GM18861 (cell line): ENCODE measurements at regions not wholly inside any gene's neighbourhood (a gene's known extent, or its start where the extent isn't known, plus 50 kb on each side); places are given as distances from the start of the nearest gene placed in this dataset.
"Not testable (repeated sequence)": the region's sequence is repeated elsewhere in the genome, so short reads cannot be mapped to it uniquely, and the experiment has no call there.

ENCODE experiments used
- ATAC-seq: cut with Tn5 transposase; IDR thresholded peaks from one replicate; pipeline ENCODE4 v1.9.1; 2021; ENCODE audit not compliant: unreplicated experiment

- ATAC-seq, result no peak
These were observed 341.7 kb downstream of the LRRC3B start for GRCh38 chr3:26964313-26964712.

GRCh38 chr3:26964836-26965235 is 342.3 kb downstream of the LRRC3B start:
- ATAC-seq, result no peak

- no peak for ATAC-seq
These were observed 344.9 kb downstream of the LRRC3B start for GRCh38 chr3:26967501-26967900.

- ATAC-seq, result no peak
These were observed 362.1 kb downstream of the LRRC3B start for GRCh38 chr3:26984416-26985390.

- no peak for ATAC-seq
These were observed 366.5 kb downstream of the LRRC3B start for GRCh38 chr3:26989037-26989436.

- ATAC-seq, result no peak
These were observed 372.0 kb downstream of the NEK10 start for GRCh38 chr3:26997226-26997625.

- ATAC-seq, result no peak
These were observed 358.3 kb downstream of the NEK10 start for GRCh38 chr3:27010834-27011233.

GRCh38 chr3:27022096-27022761 is 347.0 kb downstream of the NEK10 start:
- no peak for ATAC-seq

- ATAC-seq, result no peak
These were observed 344.7 kb downstream of the NEK10 start for GRCh38 chr3:27024493-27024892.

- no peak for ATAC-seq
These were observed 343.5 kb downstream of the NEK10 start for GRCh38 chr3:27025718-27026117.

GRCh38 chr3:27031476-27031875 is 337.7 kb downstream of the NEK10 start:
- ATAC-seq, result no peak

- ATAC-seq, result no peak
These were observed 334.9 kb downstream of the NEK10 start for GRCh38 chr3:27034255-27034654.

- ATAC-seq, result no peak
These were observed 328.5 kb downstream of the NEK10 start for GRCh38 chr3:27040674-27041073.

GRCh38 chr3:27042541-27042940 is 326.6 kb downstream of the NEK10 start:
- not testable (repeated sequence) for ATAC-seq

- no peak for ATAC-seq
These were observed 325.7 kb downstream of the NEK10 start for GRCh38 chr3:27043328-27043955.

GRCh38 chr3:27044931-27045481 is 324.2 kb downstream of the NEK10 start:
- no peak for ATAC-seq

GRCh38 chr3:27046351-27046750 is 322.8 kb downstream of the NEK10 start:
- ATAC-seq, result no peak

GRCh38 chr3:27049792-27050191 is 319.4 kb downstream of the NEK10 start:
- no peak for ATAC-seq

GRCh38 chr3:27051527-27051926 is 317.7 kb downstream of the NEK10 start:
- not testable (repeated sequence) for ATAC-seq

- no peak for ATAC-seq
These were observed 312.9 kb downstream of the NEK10 start for GRCh38 chr3:27056326-27056725.

GRCh38 chr3:27059489-27059888 is 309.7 kb downstream of the NEK10 start:
- no peak for ATAC-seq
